ENCODE measurements at regions not wholly inside any gene's neighbourhood (a gene's known extent, or its start where the extent isn't known, plus 50 kb on each side); places are given as distances from the start of the nearest gene placed in this dataset.

GRCh38 chr14:81819344-81819743 is 285.7 kb upstream of the SEL1L start:
- no peak overlapping the region for H2AFZ ChIP-seq (ENCODE audit: low read depth, low read length)
- H3K4me3 ChIP-seq (ENCODE audit: low read length), result no peak overlapping the region
- no peaks in the 10 kb centered on the region for H3K9me2 ChIP-seq (ENCODE audit: insufficient read depth, low read length)
- no peaks in the 10 kb centered on the region for H3K9me3 ChIP-seq (ENCODE audit: low read length)
- TF ChIP-seq, protein P1, sequence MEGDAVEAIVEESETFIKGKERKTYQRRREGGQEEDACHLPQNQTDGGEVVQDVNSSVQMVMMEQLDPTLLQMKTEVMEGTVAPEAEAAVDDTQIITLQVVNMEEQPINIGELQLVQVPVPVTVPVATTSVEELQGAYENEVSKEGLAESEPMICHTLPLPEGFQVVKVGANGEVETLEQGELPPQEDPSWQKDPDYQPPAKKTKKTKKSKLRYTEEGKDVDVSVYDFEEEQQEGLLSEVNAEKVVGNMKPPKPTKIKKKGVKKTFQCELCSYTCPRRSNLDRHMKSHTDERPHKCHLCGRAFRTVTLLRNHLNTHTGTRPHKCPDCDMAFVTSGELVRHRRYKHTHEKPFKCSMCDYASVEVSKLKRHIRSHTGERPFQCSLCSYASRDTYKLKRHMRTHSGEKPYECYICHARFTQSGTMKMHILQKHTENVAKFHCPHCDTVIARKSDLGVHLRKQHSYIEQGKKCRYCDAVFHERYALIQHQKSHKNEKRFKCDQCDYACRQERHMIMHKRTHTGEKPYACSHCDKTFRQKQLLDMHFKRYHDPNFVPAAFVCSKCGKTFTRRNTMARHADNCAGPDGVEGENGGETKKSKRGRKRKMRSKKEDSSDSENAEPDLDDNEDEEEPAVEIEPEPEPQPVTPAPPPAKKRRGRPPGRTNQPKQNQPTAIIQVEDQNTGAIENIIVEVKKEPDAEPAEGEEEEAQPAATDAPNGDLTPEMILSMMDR (IDR thresholded peaks at IDR 0.05; ENCODE audit: poor library complexity, severe bottlenecking), result no peak
- TF ChIP-seq SMC3 (conservative IDR thresholded peaks at IDR 0.05; ENCODE audit: poor library complexity), result no peak
- no peak for TF ChIP-seq EZH2 (IDR thresholded peaks at IDR 0.05; ENCODE audit: borderline replicate concordance, insufficient read depth, low read length, poor library complexity, severe bottlenecking)
- TF ChIP-seq, protein P2, sequence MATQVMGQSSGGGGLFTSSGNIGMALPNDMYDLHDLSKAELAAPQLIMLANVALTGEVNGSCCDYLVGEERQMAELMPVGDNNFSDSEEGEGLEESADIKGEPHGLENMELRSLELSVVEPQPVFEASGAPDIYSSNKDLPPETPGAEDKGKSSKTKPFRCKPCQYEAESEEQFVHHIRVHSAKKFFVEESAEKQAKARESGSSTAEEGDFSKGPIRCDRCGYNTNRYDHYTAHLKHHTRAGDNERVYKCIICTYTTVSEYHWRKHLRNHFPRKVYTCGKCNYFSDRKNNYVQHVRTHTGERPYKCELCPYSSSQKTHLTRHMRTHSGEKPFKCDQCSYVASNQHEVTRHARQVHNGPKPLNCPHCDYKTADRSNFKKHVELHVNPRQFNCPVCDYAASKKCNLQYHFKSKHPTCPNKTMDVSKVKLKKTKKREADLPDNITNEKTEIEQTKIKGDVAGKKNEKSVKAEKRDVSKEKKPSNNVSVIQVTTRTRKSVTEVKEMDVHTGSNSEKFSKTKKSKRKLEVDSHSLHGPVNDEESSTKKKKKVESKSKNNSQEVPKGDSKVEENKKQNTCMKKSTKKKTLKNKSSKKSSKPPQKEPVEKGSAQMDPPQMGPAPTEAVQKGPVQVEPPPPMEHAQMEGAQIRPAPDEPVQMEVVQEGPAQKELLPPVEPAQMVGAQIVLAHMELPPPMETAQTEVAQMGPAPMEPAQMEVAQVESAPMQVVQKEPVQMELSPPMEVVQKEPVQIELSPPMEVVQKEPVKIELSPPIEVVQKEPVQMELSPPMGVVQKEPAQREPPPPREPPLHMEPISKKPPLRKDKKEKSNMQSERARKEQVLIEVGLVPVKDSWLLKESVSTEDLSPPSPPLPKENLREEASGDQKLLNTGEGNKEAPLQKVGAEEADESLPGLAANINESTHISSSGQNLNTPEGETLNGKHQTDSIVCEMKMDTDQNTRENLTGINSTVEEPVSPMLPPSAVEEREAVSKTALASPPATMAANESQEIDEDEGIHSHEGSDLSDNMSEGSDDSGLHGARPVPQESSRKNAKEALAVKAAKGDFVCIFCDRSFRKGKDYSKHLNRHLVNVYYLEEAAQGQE (IDR thresholded peaks at IDR 0.05; ENCODE audit: borderline replicate concordance), result no peak
- TF ChIP-seq POLR2AphosphoS5 (IDR thresholded peaks at IDR 0.05), result no peak
- no peak for TF ChIP-seq EP300 (conservative IDR thresholded peaks at IDR 0.05; ENCODE audit: poor library complexity, severe bottlenecking)
- TF ChIP-seq MXI1 (conservative IDR thresholded peaks at IDR 0.05; ENCODE audit: poor library complexity, severe bottlenecking), result no peak
- no peak for TF ChIP-seq RAD21 (conservative IDR thresholded peaks at IDR 0.05)
- TF ChIP-seq TAF1 (IDR thresholded peaks at IDR 0.05; ENCODE audit: low read depth), result no peak
- H3F3A ChIP-seq (ENCODE audit: insufficient read depth, low read length, poor library complexity, severe bottlenecking), result no peaks in the 10 kb centered on the region
- H4K20me1 ChIP-seq (ENCODE audit: insufficient read depth), result no peaks in the 10 kb centered on the region
- H3K79me2 ChIP-seq (replicated peaks; ENCODE audit: insufficient read depth, low read length), result no peaks in the 10 kb centered on the region
- no peak overlapping the region for H3K27ac ChIP-seq (ENCODE audit: low read length)
- no peak overlapping the region for H3K4me2 ChIP-seq (ENCODE audit: low read length)
- no peak overlapping the region for H3K9ac ChIP-seq (ENCODE audit: low read length)
- H3K27me3 ChIP-seq (ENCODE audit: insufficient read depth, low read depth, low read length), result no peaks in the 10 kb centered on the region
- H3K36me3 ChIP-seq (ENCODE audit: insufficient read depth, low read length), result no peaks in the 10 kb centered on the region

GRCh38 chr14:81819910-81820309 is 286.3 kb upstream of the SEL1L start:
- TF ChIP-seq EP300 (conservative IDR thresholded peaks at IDR 0.05; ENCODE audit: poor library complexity, severe bottlenecking) (no peak), RAD21 (conservative IDR thresholded peaks at IDR 0.05) (no peak), TAF1 (IDR thresholded peaks at IDR 0.05; ENCODE audit: low read depth) (no peak), SMC3 (conservative IDR thresholded peaks at IDR 0.05; ENCODE audit: poor library complexity) (no peak), POLR2AphosphoS5 (IDR thresholded peaks at IDR 0.05) (no peak), MXI1 (conservative IDR thresholded peaks at IDR 0.05; ENCODE audit: poor library complexity, severe bottlenecking) (no peak), EZH2 (IDR thresholded peaks at IDR 0.05; ENCODE audit: borderline replicate concordance, insufficient read depth, low read length, poor library complexity, severe bottlenecking) (no peak)
- TF ChIP-seq, protein P2 (IDR thresholded peaks at IDR 0.05; ENCODE audit: borderline replicate concordance), result no peak
- TF ChIP-seq, protein P1 (IDR thresholded peaks at IDR 0.05; ENCODE audit: poor library complexity, severe bottlenecking), result no peak
- no peaks in the 10 kb centered on the region for H4K20me1 ChIP-seq (ENCODE audit: insufficient read depth)
- no peaks in the 10 kb centered on the region for H3K9me2 ChIP-seq (ENCODE audit: insufficient read depth, low read length)
- H3K4me2 ChIP-seq (ENCODE audit: low read length), result no peak overlapping the region
- H3K27me3 ChIP-seq (ENCODE audit: insufficient read depth, low read depth, low read length), result no peaks in the 10 kb centered on the region
- H3K9me3 ChIP-seq (ENCODE audit: low read length), result no peaks in the 10 kb centered on the region
- H3K27ac ChIP-seq (ENCODE audit: low read length), result no peak overlapping the region
- H2AFZ ChIP-seq (ENCODE audit: low read depth, low read length), result no peak overlapping the region
- H3K79me2 ChIP-seq (replicated peaks; ENCODE audit: insufficient read depth, low read length), result no peaks in the 10 kb centered on the region
- no peak overlapping the region for H3K9ac ChIP-seq (ENCODE audit: low read length)
- no peak overlapping the region for H3K4me3 ChIP-seq (ENCODE audit: low read length)
- no peaks in the 10 kb centered on the region for H3F3A ChIP-seq (ENCODE audit: insufficient read depth, low read length, poor library complexity, severe bottlenecking)
- H3K36me3 ChIP-seq (ENCODE audit: insufficient read depth, low read length), result no peaks in the 10 kb centered on the region
